ENCODE measurements at regions not wholly inside any gene's neighbourhood (a gene's known extent, or its start where the extent isn't known, plus 50 kb on each side); places are given as distances from the start of the nearest gene placed in this dataset.

DNA sequence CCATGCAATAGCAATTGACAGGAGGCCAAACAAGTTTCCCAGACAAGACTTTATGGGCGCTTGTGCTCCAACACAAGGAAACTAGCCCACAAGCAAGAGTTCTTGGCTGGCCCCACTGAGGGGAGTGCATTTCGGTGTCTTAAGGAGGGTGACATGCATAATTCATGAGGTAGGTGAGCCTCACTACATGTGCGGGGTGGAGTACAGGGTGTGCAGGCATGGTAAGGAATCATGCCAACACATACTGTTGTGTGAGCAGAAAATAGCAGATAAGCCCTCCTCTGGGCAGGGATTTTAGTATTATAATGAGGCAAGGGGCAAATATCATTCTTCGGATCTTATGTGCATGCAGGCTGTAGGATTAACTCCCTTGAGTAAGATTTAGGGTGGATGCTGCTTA lies 78.7 kb upstream of the SLC1A4 start:
- TF ChIP-seq, protein P1, sequence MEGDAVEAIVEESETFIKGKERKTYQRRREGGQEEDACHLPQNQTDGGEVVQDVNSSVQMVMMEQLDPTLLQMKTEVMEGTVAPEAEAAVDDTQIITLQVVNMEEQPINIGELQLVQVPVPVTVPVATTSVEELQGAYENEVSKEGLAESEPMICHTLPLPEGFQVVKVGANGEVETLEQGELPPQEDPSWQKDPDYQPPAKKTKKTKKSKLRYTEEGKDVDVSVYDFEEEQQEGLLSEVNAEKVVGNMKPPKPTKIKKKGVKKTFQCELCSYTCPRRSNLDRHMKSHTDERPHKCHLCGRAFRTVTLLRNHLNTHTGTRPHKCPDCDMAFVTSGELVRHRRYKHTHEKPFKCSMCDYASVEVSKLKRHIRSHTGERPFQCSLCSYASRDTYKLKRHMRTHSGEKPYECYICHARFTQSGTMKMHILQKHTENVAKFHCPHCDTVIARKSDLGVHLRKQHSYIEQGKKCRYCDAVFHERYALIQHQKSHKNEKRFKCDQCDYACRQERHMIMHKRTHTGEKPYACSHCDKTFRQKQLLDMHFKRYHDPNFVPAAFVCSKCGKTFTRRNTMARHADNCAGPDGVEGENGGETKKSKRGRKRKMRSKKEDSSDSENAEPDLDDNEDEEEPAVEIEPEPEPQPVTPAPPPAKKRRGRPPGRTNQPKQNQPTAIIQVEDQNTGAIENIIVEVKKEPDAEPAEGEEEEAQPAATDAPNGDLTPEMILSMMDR (IDR thresholded peaks at IDR 0.05), result no peak
- no peak for TF ChIP-seq POLR2A (IDR thresholded peaks at IDR 0.05)

Data from right lobe of liver (tissue), 4 donors.